Fibroblast of lung (primary cell): ENCODE measurements at regions not wholly inside any gene's neighbourhood (a gene's known extent, or its start where the extent isn't known, plus 50 kb on each side); places are given as distances from the start of the nearest gene placed in this dataset.
"Not testable (repeated sequence)": the region's sequence is repeated elsewhere in the genome, so short reads cannot be mapped to it uniquely, and the experiment has no call there.

Experiments
- DNase-seq, 2 donors: peaks; one replicate each; pipeline versions ENCODE4 v3.0.0 to v3.0.0-alpha.2; 2010; ENCODE audit warnings: low read depth in 2 of 2
- H2AFZ ChIP-seq: 2 replicates; pipeline ENCODE4 v1.5.1; 2012; ENCODE audit warnings: low read length, control low read depth, inconsistent platforms
- H3K27ac ChIP-seq: 2 replicates; pipeline ENCODE4 v1.5.1; 2011; ENCODE audit warnings: low read length, control low read depth; ENCODE audit not compliant: insufficient read depth
- H3K27me3 ChIP-seq: 2 replicates; pipeline ENCODE4 v1.5.1; 2011; ENCODE audit warnings: mild to moderate bottlenecking, low read length; ENCODE audit not compliant: control insufficient read depth, insufficient read depth
- H3K36me3 ChIP-seq: 2 replicates; pipeline ENCODE4 v1.5.1; 2011; ENCODE audit warnings: low read length; ENCODE audit not compliant: control insufficient read depth, insufficient read depth
- H3K4me1 ChIP-seq: 2 replicates; pipeline ENCODE4 v1.5.1; 2011; ENCODE audit warnings: low read length; ENCODE audit not compliant: control insufficient read depth, insufficient read depth; ENCODE audit errors: extremely low read depth
- H3K4me2 ChIP-seq: 2 replicates; pipeline ENCODE4 v1.5.1; 2011; ENCODE audit warnings: low read length, control low read depth; ENCODE audit not compliant: insufficient read depth; ENCODE audit errors: extremely low read depth
- H3K4me3 ChIP-seq, 4 experiments: fragments of 200-600 bp in 1 of 4; sonication (generic) in 1 of 4; replicated peaks in 1 of 4; 2 replicates each; pipeline ENCODE4 v1.5.1; 2011 to 2016; ENCODE audit warnings: low read length in 4 of 4, low read depth in 3 of 4, mild to moderate bottlenecking in 3 of 4, control low read depth in 2 of 4, inconsistent platforms in 1 of 4, mixed read lengths in 1 of 4; ENCODE audit not compliant: insufficient read depth in 1 of 4; ENCODE audit errors: control extremely low read depth in 1 of 4
- H3K79me2 ChIP-seq: 2 replicates; pipeline ENCODE4 v1.5.1; 2012; ENCODE audit warnings: mild to moderate bottlenecking, low read length, inconsistent platforms; ENCODE audit not compliant: control insufficient read depth, insufficient read depth
- H3K9ac ChIP-seq: 2 replicates; pipeline ENCODE4 v1.5.1; 2011; ENCODE audit warnings: mild to moderate bottlenecking, low read length, control low read depth; ENCODE audit not compliant: insufficient read depth
- H3K9me3 ChIP-seq: 2 replicates; pipeline ENCODE4 v1.5.1; 2012; ENCODE audit warnings: low read depth, low read length; ENCODE audit not compliant: control insufficient read depth, insufficient read depth
- H4K20me1 ChIP-seq: 2 replicates; pipeline ENCODE4 v1.5.1; 2011; ENCODE audit warnings: low read length; ENCODE audit not compliant: control insufficient read depth, insufficient read depth; ENCODE audit errors: extremely low read depth
- EZH2 ChIP-seq: IDR thresholded peaks from 2 replicates; pipeline ENCODE4 v1.5.1; 2012; ENCODE audit warnings: low read length, control low read depth, mild to moderate bottlenecking; ENCODE audit errors: missing control alignments
- TF ChIP-seq, protein P1 (sequence below), 2 donors: IDR thresholded peaks in 1 of 2; conservative IDR thresholded peaks in 1 of 2; 1 replicate in 1 of 2; 2 replicates in 1 of 2; pipeline ENCODE4 v1.5.1; 2011 to 2012; ENCODE audit warnings: low read length in 2 of 2, control low read depth in 1 of 2, inconsistent platforms in 1 of 2, low read depth in 1 of 2, mild to moderate bottlenecking in 1 of 2

DNA sequence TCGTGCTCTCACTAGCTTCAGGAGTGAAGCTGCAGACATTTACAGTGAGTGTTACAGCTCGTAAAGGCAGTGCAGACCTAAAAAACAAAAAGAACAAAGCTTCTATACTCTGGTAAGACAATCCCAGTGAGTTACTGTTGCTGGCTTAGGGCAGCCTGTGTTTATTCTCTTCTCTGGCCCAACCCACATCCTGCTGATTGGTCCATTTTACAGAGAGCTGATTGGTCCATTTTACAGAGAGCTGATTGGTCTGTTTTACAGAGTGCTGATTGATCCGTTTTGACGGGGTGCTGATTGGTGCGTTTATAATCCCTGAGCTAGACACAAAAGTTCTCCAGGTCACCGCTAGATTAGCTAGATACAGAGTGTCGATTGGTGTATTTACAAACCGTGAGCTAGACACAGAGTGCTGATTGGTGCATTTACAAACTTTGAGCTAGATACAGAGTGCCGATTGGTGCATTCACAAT, 158.0 kb downstream of the KLRB1 start:
- not testable (repeated sequence) for H3K79me2 ChIP-seq, H3K4me2 ChIP-seq, H3K27ac ChIP-seq, H3K4me3 ChIP-seq, H3K9me3 ChIP-seq, DNase-seq, H4K20me1 ChIP-seq, H2AFZ ChIP-seq, H3K27me3 ChIP-seq, H3K36me3 ChIP-seq, H3K9ac ChIP-seq, H3K4me1 ChIP-seq

DNA sequence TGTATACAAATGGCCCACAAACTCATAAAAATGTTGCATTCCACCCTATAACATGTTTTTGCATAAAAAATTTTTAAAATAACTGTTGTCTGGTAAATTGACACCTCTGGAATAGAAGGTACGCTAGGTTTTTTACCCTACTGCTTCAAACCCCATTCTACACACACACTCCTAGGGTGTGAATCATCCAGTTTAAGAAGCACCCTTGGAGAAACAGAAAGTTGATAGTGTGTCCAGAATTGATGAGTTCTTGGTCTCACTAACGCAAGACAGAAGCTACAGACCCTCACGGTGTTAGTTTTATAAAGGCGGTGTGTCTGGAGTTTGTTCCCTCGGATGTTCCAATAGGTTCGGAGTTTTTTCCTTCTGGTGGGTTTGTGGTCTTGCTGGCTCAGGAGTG, 158.5 kb downstream of the KLRB1 start:
- Histone ChIP-seq H3K27me3 (no peaks in the 10 kb centered on the region), H3K9ac (no peak overlapping the region), H4K20me1 (no peaks in the 10 kb centered on the region), H3K27ac (no peak overlapping the region), H3K4me3 (no peak overlapping the region), H3K4me1 (no peaks in the 10 kb centered on the region), H3K79me2 (no peaks in the 10 kb centered on the region), H3K4me2 (no peak overlapping the region), H3K9me3 (no peaks in the 10 kb centered on the region), H2AFZ (no peak overlapping the region), H3K36me3 (no peaks in the 10 kb centered on the region)
- TF ChIP-seq, protein P1, sequence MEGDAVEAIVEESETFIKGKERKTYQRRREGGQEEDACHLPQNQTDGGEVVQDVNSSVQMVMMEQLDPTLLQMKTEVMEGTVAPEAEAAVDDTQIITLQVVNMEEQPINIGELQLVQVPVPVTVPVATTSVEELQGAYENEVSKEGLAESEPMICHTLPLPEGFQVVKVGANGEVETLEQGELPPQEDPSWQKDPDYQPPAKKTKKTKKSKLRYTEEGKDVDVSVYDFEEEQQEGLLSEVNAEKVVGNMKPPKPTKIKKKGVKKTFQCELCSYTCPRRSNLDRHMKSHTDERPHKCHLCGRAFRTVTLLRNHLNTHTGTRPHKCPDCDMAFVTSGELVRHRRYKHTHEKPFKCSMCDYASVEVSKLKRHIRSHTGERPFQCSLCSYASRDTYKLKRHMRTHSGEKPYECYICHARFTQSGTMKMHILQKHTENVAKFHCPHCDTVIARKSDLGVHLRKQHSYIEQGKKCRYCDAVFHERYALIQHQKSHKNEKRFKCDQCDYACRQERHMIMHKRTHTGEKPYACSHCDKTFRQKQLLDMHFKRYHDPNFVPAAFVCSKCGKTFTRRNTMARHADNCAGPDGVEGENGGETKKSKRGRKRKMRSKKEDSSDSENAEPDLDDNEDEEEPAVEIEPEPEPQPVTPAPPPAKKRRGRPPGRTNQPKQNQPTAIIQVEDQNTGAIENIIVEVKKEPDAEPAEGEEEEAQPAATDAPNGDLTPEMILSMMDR (conservative IDR thresholded peaks at IDR 0.05 in 1 of 2, IDR thresholded peaks at IDR 0.05 in 1 of 2; ENCODE audit: low read depth in 1 of 2, low read length in 2 of 2), result no peak
- no peak for TF ChIP-seq EZH2
- no peak for DNase-seq

DNA sequence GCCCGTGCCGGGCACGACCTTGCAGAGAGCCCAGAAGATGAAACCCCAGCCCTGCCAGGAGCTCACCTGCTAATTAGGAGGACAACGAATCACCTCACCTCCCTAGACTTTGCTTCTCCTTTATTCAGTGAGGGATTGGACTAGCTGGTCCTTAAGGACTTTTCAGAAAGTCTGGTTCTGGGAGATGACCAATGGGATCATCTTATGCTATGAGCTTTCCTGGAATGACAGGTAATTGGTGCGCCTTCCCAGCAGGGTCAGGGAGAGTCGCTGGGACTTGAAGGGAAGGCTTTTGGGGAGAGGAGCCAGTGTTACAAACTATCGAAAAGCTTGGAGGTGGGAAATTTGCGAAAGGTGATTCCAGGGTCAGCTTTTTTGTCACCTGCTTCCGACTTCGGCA, 159.1 kb downstream of the KLRB1 start:
- Histone ChIP-seq H3K4me2 (peak overlapping the region; percentile 64), H2AFZ (peak overlapping the region; percentile 86), H3K4me3 (peak overlapping the region; percentile 57 to 77 (median 70))
- not testable (repeated sequence) for H3K9me3 ChIP-seq, H3K27ac ChIP-seq, H3K9ac ChIP-seq, H3K27me3 ChIP-seq, DNase-seq, H3K79me2 ChIP-seq, H4K20me1 ChIP-seq, H3K4me1 ChIP-seq, H3K36me3 ChIP-seq

DNA sequence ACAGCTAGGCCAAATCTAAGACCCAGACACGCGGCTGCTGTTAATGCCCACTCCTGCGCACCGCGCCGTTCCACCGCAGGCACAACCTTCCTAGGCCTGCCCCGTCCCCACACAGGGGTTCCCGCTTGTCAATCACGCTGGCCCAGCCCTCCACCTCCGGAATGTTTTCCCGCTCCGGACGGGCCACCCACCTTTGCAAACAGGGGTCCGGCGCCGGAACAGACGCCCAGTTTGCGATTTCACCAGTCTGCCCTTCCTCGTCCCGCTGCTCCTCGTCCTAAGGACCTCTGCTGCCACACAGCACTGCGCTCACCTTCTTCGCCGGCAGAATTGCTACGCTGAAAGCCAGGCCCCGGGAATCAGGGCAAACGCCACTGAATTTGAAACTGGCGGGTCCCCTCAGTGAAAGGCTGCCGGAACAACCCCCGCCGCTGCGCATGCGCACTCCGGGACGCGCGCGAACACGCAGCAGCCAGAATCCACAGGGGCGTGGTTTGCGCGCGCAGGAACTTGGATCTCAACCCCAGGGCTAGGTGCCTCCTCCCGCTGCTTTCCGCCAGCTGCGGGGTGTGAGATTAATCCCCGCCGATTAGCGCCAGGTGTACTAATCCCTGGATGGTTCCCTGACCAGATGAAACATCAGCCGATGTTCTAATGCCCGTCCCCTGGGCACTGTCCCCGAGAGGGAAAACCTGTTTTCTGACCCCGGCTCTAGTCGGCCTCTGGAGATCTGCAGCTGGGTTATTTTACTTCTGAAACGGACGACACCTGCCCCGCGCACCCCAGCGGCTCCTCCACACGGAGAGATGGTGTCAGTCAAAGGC, 159.7 kb downstream of the KLRB1 start:
- Histone ChIP-seq H2AFZ (peak overlapping the region; percentile 86), H3K4me2 (peak overlapping the region; percentile 64), H3K9ac (peak overlapping the region; percentile 53), H3K4me3 (peak overlapping the region; percentile 57 to 77 (median 70)), H3K27ac (peak overlapping the region; percentile 38)
- DNase-seq, result peak; percentile 76 to 78
- not testable (repeated sequence) for H3K4me1 ChIP-seq, H3K36me3 ChIP-seq, H3K27me3 ChIP-seq, H4K20me1 ChIP-seq, H3K9me3 ChIP-seq, H3K79me2 ChIP-seq

DNA sequence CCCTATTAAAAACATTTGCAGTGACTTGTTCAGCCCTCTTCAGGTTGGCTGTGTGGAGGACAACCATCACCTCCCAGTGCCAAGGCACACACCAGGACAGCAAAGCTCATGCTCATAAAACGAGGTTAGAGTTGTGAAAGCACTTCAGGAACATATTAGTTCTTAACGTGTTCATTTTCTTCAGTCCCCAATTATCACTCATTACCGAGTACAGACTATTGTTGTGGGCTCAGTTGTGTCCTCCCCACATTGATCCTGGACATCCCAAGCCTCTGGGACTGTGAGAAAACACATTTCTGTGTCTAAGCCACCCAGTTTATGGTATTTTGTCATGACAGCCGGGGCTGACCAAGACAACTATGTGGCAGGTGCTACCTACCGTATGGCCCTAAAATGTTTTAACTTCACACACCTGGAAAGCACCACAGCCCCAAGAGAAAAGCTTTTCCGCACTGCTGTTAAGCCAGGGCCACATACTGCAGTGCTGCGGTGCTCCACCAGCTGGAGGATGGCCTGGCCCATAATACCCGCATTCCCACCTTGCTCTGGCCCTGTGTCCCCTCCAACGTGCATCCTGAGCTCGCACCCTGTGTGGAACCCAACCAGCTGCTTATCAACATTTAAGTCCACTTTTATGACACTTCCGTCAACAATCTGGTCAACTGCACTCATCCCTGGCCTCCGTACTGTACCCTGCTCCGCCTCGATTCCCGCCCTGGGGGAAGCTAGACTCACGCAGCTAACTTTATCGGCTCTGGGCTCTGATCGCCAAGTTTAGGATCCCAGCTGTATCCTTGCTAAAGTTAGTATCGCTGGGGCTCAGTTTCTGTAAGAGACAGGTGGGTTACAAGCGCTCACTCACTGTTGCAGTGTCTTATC, 160.6 kb downstream of the KLRB1 start:
- H3K9ac ChIP-seq, result not testable (repeated sequence)

More for the DNA sequence above, 160.6 kb downstream of the KLRB1 start:
- H3K9me3 ChIP-seq, H3K27ac ChIP-seq, DNase-seq, H3K4me1 ChIP-seq, H3K4me2 ChIP-seq, H3K79me2 ChIP-seq, H4K20me1 ChIP-seq, H3K36me3 ChIP-seq, H2AFZ ChIP-seq, H3K27me3 ChIP-seq: not testable (repeated sequence)
- H3K4me3 ChIP-seq, result peak overlapping the region in 2 of 4 experiments; percentile 63 to 71
